ENCODE measurements at regions not wholly inside any gene's neighbourhood (a gene's known extent, or its start where the extent isn't known, plus 50 kb on each side); places are given as distances from the start of the nearest gene placed in this dataset.
"Not testable (repeated sequence)": the region's sequence is repeated elsewhere in the genome, so short reads cannot be mapped to it uniquely, and the experiment has no call there.

- H3K4me3 Mint-ChIP-seq (ENCODE audit: unreplicated experiment): no peak overlapping the region
- Histone ChIP-seq H2AFZ (ENCODE audit: low read depth, low read length) (no peak overlapping the region), H3K36me3 (ENCODE audit: insufficient read depth, low read length) (no peaks in the 10 kb centered on the region), H3K79me2 (ENCODE audit: insufficient read depth, low read length) (no peaks in the 10 kb centered on the region), H3K9me3 (ENCODE audit: insufficient read depth, low read depth, low read length) (no peaks in the 10 kb centered on the region), H3K4me3 (ENCODE audit: insufficient read depth, low read depth, low read length) (no peak overlapping the region), H3K27ac (ENCODE audit: low read depth, low read length) (no peak overlapping the region), H3K9ac (ENCODE audit: low read length) (no peak overlapping the region), H4K20me1 (ENCODE audit: insufficient read depth, low read length) (no peaks in the 10 kb centered on the region), H3K27me3 (ENCODE audit: insufficient read depth, low read length) (no peaks in the 10 kb centered on the region), H3K4me2 (ENCODE audit: low read length) (no peak overlapping the region), H3K4me1 (ENCODE audit: insufficient read depth, low read length) (peaks cover 3% of the 10 kb centered on the region)
- no peak for FAIRE-seq
- no peak for DNase-seq (ENCODE audit: low read depth)
- no peaks in the 10 kb centered on the region for H3K27me3 Mint-ChIP-seq (ENCODE audit: low read depth, unreplicated experiment)
- H3K9me3 Mint-ChIP-seq (ENCODE audit: unreplicated experiment): no peaks in the 10 kb centered on the region
- no peak overlapping the region for H3K27ac Mint-ChIP-seq (ENCODE audit: unreplicated experiment)
- H3K36me3 Mint-ChIP-seq (ENCODE audit: low read depth, unreplicated experiment): no peaks in the 10 kb centered on the region
- TF ChIP-seq EZH2 (IDR thresholded peaks at IDR 0.05; ENCODE audit: insufficient read depth, low read length): no peak
- TF ChIP-seq, protein P1, sequence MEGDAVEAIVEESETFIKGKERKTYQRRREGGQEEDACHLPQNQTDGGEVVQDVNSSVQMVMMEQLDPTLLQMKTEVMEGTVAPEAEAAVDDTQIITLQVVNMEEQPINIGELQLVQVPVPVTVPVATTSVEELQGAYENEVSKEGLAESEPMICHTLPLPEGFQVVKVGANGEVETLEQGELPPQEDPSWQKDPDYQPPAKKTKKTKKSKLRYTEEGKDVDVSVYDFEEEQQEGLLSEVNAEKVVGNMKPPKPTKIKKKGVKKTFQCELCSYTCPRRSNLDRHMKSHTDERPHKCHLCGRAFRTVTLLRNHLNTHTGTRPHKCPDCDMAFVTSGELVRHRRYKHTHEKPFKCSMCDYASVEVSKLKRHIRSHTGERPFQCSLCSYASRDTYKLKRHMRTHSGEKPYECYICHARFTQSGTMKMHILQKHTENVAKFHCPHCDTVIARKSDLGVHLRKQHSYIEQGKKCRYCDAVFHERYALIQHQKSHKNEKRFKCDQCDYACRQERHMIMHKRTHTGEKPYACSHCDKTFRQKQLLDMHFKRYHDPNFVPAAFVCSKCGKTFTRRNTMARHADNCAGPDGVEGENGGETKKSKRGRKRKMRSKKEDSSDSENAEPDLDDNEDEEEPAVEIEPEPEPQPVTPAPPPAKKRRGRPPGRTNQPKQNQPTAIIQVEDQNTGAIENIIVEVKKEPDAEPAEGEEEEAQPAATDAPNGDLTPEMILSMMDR (IDR thresholded peaks at IDR 0.05; ENCODE audit: insufficient read depth, low read depth, low read length): no peak
- peaks cover 5% of the 10 kb centered on the region for H3K4me1 Mint-ChIP-seq (ENCODE audit: low read depth, unreplicated experiment)
Measured at GRCh38 chr22:40107851-40108378, 69.8 kb upstream of the TNRC6B start.

- H2AFZ ChIP-seq (ENCODE audit: low read depth, low read length): no peak overlapping the region
- Mint-ChIP-seq H3K36me3 (ENCODE audit: low read depth, unreplicated experiment) (no peaks in the 10 kb centered on the region), H3K9me3 (ENCODE audit: unreplicated experiment) (no peaks in the 10 kb centered on the region), H3K27ac (ENCODE audit: unreplicated experiment) (no peak overlapping the region), H3K4me1 (ENCODE audit: low read depth, unreplicated experiment) (peaks cover 5% of the 10 kb centered on the region), H3K4me3 (ENCODE audit: unreplicated experiment) (no peak overlapping the region), H3K27me3 (ENCODE audit: low read depth, unreplicated experiment) (no peaks in the 10 kb centered on the region)
- H3K27me3 ChIP-seq (ENCODE audit: insufficient read depth, low read length): no peaks in the 10 kb centered on the region
- TF ChIP-seq, protein P1 (IDR thresholded peaks at IDR 0.05; ENCODE audit: insufficient read depth, low read depth, low read length): no peak
- no peak for TF ChIP-seq EZH2 (IDR thresholded peaks at IDR 0.05; ENCODE audit: insufficient read depth, low read length)
- no peak overlapping the region for H3K27ac ChIP-seq (ENCODE audit: low read depth, low read length)
- FAIRE-seq (no peak), DNase-seq (ENCODE audit: low read depth) (no peak)
- no peak overlapping the region for H3K9ac ChIP-seq (ENCODE audit: low read length)
- H3K36me3 ChIP-seq (ENCODE audit: insufficient read depth, low read length): no peaks in the 10 kb centered on the region
- no peak overlapping the region for H3K4me3 ChIP-seq (ENCODE audit: insufficient read depth, low read depth, low read length)
- H3K4me2 ChIP-seq (ENCODE audit: low read length): no peak overlapping the region
- no peaks in the 10 kb centered on the region for H3K79me2 ChIP-seq (ENCODE audit: insufficient read depth, low read length)
- peaks cover 3% of the 10 kb centered on the region for H3K4me1 ChIP-seq (ENCODE audit: insufficient read depth, low read length)
- H4K20me1 ChIP-seq (ENCODE audit: insufficient read depth, low read length): no peaks in the 10 kb centered on the region
- no peaks in the 10 kb centered on the region for H3K9me3 ChIP-seq (ENCODE audit: insufficient read depth, low read depth, low read length)
Measured at GRCh38 chr22:40108396-40108795, 69.3 kb upstream of the TNRC6B start.

DNA sequence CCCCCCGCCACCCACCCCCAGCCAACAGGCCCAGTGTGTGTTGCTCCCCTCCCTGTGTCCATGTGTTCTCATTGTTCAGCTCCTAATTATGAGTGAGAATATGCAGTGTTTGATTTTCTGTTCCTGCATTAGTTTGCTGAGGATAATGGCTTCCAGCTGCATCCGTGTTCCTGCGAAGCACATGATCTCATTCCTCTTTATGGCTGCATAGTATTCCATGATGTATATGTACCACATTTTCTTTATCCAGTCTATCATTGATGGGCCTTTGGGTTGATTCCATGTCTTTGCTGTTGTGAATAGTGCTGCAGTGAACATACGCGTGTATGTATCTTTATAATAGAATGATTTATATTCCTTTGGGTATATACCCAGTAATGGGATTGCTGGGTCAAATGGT, 68.8 kb upstream of the TNRC6B start:
- not testable (repeated sequence) for H3K9ac ChIP-seq (ENCODE audit: low read length); H3K4me3 Mint-ChIP-seq (ENCODE audit: unreplicated experiment); H3K4me2 ChIP-seq (ENCODE audit: low read length); H3K9me3 Mint-ChIP-seq (ENCODE audit: unreplicated experiment); H3K27me3 ChIP-seq (ENCODE audit: insufficient read depth, low read length); H3K27ac ChIP-seq (ENCODE audit: low read depth, low read length); H3K9me3 ChIP-seq (ENCODE audit: insufficient read depth, low read depth, low read length); H3K79me2 ChIP-seq (ENCODE audit: insufficient read depth, low read length); H3K4me1 ChIP-seq (ENCODE audit: insufficient read depth, low read length); H3K4me3 ChIP-seq (ENCODE audit: insufficient read depth, low read depth, low read length); H3K36me3 Mint-ChIP-seq (ENCODE audit: low read depth, unreplicated experiment); H3K36me3 ChIP-seq (ENCODE audit: insufficient read depth, low read length); H4K20me1 ChIP-seq (ENCODE audit: insufficient read depth, low read length); H3K27me3 Mint-ChIP-seq (ENCODE audit: low read depth, unreplicated experiment); DNase-seq (ENCODE audit: low read depth); H3K27ac Mint-ChIP-seq (ENCODE audit: unreplicated experiment); H2AFZ ChIP-seq (ENCODE audit: low read depth, low read length); FAIRE-seq; H3K4me1 Mint-ChIP-seq (ENCODE audit: low read depth, unreplicated experiment)

Measured in astrocyte (in vitro differentiated cells and primary cell).